CD14-positive monocyte (primary cell): ENCODE measurements at regions not wholly inside any gene's neighbourhood (a gene's known extent, or its start where the extent isn't known, plus 50 kb on each side); places are given as distances from the start of the nearest gene placed in this dataset.
"Not testable (repeated sequence)": the region's sequence is repeated elsewhere in the genome, so short reads cannot be mapped to it uniquely, and the experiment has no call there.

ENCODE experiments used
- DNase-seq, 3 donors: peaks; one replicate each; pipeline ENCODE4 v3.0.0-alpha.2; 2011 to 2022
- H2AFZ ChIP-seq: 2 replicates; pipeline ENCODE4 v1.6.0; 2012; ENCODE audit warnings: mild to moderate bottlenecking, low read depth, low read length, inconsistent platforms; ENCODE audit not compliant: insufficient read depth, poor library complexity, severe bottlenecking
- H3K27ac ChIP-seq, 2 donors: 1 replicate in 1 of 2; 2 replicates in 1 of 2; pipeline ENCODE4 v1.5.1; 2012 to 2013; ENCODE audit warnings: low read length in 2 of 2, control low read depth in 1 of 2, inconsistent platforms in 1 of 2, low read depth in 1 of 2, mild to moderate bottlenecking in 1 of 2
- H3K27me3 ChIP-seq, 2 donors: one replicate each; pipeline versions ENCODE4 v1.6.0 to v1.6.1; 2011 to 2013; ENCODE audit warnings: low read length in 2 of 2; ENCODE audit not compliant: control insufficient read depth in 2 of 2, insufficient read depth in 2 of 2
- H3K36me3 ChIP-seq, 2 donors: replicated peaks in 1 of 2; 1 replicate in 1 of 2; 2 replicates in 1 of 2; pipeline versions ENCODE4 v1.5.1 to v1.6.1; 2012 to 2013; ENCODE audit warnings: low read length in 2 of 2, control low read depth in 1 of 2, inconsistent platforms in 1 of 2, mild to moderate bottlenecking in 1 of 2; ENCODE audit not compliant: insufficient read depth in 2 of 2, control insufficient read depth in 1 of 2
- H3K4me1 ChIP-seq, 2 donors: 1 replicate in 1 of 2; 2 replicates in 1 of 2; pipeline versions ENCODE4 v1.5.1 to v1.6.1; 2012 to 2013; ENCODE audit warnings: low read length in 2 of 2, control low read depth in 1 of 2, inconsistent platforms in 1 of 2, mild to moderate bottlenecking in 1 of 2, moderate library complexity in 1 of 2; ENCODE audit not compliant: insufficient read depth in 2 of 2, control insufficient read depth in 1 of 2
- H3K4me2 ChIP-seq: replicated peaks from 2 replicates; pipeline ENCODE3; 2012; ENCODE audit warnings: low read length, moderate library complexity, mild to moderate bottlenecking; ENCODE audit not compliant: poor library complexity, severe bottlenecking; ENCODE audit errors: extremely low read depth
- H3K4me3 ChIP-seq, 3 experiments: fragments of 200-600 bp in 1 of 3; sonication (generic) in 1 of 3; replicated peaks in 1 of 3; 1 replicate in 2 of 3; 2 replicates in 1 of 3; pipeline ENCODE4 v1.5.1; 2011 to 2013; ENCODE audit warnings: low read length in 3 of 3, mild to moderate bottlenecking in 3 of 3, control low read depth in 2 of 3, low read depth in 2 of 3, inconsistent platforms in 1 of 3, moderate library complexity in 1 of 3
- H3K79me2 ChIP-seq: 2 replicates; pipeline ENCODE4 v1.6.0; 2012; ENCODE audit warnings: mild to moderate bottlenecking, control low read depth, inconsistent platforms, low read length, moderate library complexity; ENCODE audit not compliant: insufficient read depth
- H3K9ac ChIP-seq: 2 replicates; pipeline ENCODE4 v1.6.0; 2017; ENCODE audit warnings: low read length, mild to moderate bottlenecking; ENCODE audit not compliant: insufficient read depth, poor library complexity, severe bottlenecking
- H3K9me3 ChIP-seq, 2 donors: replicated peaks in 1 of 2; 1 replicate in 1 of 2; 2 replicates in 1 of 2; pipeline versions ENCODE4 v1.5.1 to v1.6.1; 2012 to 2013; ENCODE audit warnings: low read length in 2 of 2, control low read depth in 1 of 2; ENCODE audit not compliant: control insufficient read depth in 1 of 2, insufficient read depth in 1 of 2
- H4K20me1 ChIP-seq: 2 replicates; pipeline ENCODE4 v1.6.0; 2012; ENCODE audit warnings: mild to moderate bottlenecking, low read length, control low read depth, moderate library complexity; ENCODE audit not compliant: insufficient read depth
- H3K27ac Mint-ChIP-seq, 7 donors: one replicate each; pipeline ENCODE4 v1.8.0; 2020; ENCODE audit warnings: mild to moderate bottlenecking in 7 of 7, mixed read lengths in 7 of 7, moderate library complexity in 6 of 7, inconsistent platforms in 2 of 7
- H3K27me3 Mint-ChIP-seq, 3 donors: one replicate each; pipeline ENCODE4 v1.8.0; 2021 to 2022; ENCODE audit warnings: low read depth in 3 of 3, mild to moderate bottlenecking in 3 of 3, mixed read lengths in 3 of 3, moderate library complexity in 3 of 3, inconsistent platforms in 1 of 3
- H3K36me3 Mint-ChIP-seq, 2 donors: one replicate each; pipeline ENCODE4 v1.8.0; 2020; ENCODE audit warnings: mixed read lengths in 2 of 2, inconsistent platforms in 1 of 2, mild to moderate bottlenecking in 1 of 2
- H3K4me1 Mint-ChIP-seq: one replicate; pipeline ENCODE4 v1.8.0; 2020; ENCODE audit warnings: mild to moderate bottlenecking, mixed read lengths
- H3K4me3 Mint-ChIP-seq, 2 donors: one replicate each; pipeline ENCODE4 v1.8.0; 2020; ENCODE audit warnings: mild to moderate bottlenecking in 2 of 2, mixed read lengths in 2 of 2, moderate library complexity in 1 of 2
- H3K9me3 Mint-ChIP-seq, 7 donors: one replicate each; pipeline ENCODE4 v1.8.0; 2020 to 2022; ENCODE audit warnings: mixed read lengths in 7 of 7, mild to moderate bottlenecking in 6 of 7, moderate library complexity in 6 of 7, inconsistent platforms in 2 of 7
- WGBS: methylation state at CpG from one replicate; pipeline ENCODE4 v1.1.5; 2013; ENCODE audit warnings: missing lambda C conversion rate; ENCODE audit not compliant: insufficient coverage; 5-methylcytosine and 5-hydroxymethylcytosine counted together
- intact Hi-C, 2 donors: fragments of 100-400 bp; cut with micrococcal nuclease; formaldehyde crosslinking; loops; one replicate each; pipeline versions ENCODE4 v1.15.0 to v1.15.1; 2023
- TF ChIP-seq, protein P1 (sequence below): fragments of 200-600 bp; IDR thresholded peaks from one replicate; pipeline ENCODE4 v1.8.0; 2022; ENCODE audit warnings: antibody characterized with exemption, mild to moderate bottlenecking

DNA sequence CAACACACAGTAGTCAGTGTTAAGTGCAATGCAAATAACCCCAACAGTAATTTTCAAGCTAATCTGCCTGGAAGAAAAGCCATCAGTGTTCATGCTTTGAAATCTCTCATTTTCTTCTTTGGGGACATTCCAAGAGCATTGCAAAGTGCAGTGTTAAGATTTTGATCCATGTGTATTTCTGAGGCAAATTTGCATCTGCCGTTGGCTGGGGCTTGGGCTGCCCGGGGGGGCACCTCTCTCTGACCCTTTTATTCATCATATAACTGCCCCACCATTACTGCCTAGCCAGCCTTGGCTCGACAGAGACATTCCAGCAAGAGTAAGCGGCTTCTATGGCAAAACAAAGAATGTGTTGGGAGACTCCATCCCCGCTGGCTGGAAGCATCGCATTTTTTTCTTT, 483.5 kb downstream of the BRD1 start:
- DNase-seq, result no peak
- no peaks in the 10 kb centered on the region for H3K36me3 Mint-ChIP-seq
- H3K9me3 Mint-ChIP-seq, result peaks cover 0 to 6% (median 2%) of the 10 kb centered on the region in 7 donors
- no peak overlapping the region for H2AFZ ChIP-seq
- no peaks in the 10 kb centered on the region for H4K20me1 ChIP-seq
- intact Hi-C loops, result no loop called here
- no peaks in the 10 kb centered on the region for H3K27me3 ChIP-seq
- no peaks in the 10 kb centered on the region for H3K79me2 ChIP-seq
- TF ChIP-seq, protein P1, sequence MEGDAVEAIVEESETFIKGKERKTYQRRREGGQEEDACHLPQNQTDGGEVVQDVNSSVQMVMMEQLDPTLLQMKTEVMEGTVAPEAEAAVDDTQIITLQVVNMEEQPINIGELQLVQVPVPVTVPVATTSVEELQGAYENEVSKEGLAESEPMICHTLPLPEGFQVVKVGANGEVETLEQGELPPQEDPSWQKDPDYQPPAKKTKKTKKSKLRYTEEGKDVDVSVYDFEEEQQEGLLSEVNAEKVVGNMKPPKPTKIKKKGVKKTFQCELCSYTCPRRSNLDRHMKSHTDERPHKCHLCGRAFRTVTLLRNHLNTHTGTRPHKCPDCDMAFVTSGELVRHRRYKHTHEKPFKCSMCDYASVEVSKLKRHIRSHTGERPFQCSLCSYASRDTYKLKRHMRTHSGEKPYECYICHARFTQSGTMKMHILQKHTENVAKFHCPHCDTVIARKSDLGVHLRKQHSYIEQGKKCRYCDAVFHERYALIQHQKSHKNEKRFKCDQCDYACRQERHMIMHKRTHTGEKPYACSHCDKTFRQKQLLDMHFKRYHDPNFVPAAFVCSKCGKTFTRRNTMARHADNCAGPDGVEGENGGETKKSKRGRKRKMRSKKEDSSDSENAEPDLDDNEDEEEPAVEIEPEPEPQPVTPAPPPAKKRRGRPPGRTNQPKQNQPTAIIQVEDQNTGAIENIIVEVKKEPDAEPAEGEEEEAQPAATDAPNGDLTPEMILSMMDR, result no peak
- H3K4me1 ChIP-seq, result no peaks in the 10 kb centered on the region
- no peak overlapping the region for H3K4me2 ChIP-seq
- no peak overlapping the region for H3K4me3 ChIP-seq
- no peak overlapping the region for H3K27ac ChIP-seq
- H3K36me3 ChIP-seq, result no peaks in the 10 kb centered on the region
- no peaks in the 10 kb centered on the region for H3K9me3 ChIP-seq
- H3K4me3 Mint-ChIP-seq, result no peak overlapping the region
- H3K27ac Mint-ChIP-seq, result no peak overlapping the region
- H3K9ac ChIP-seq, result no peak overlapping the region
- H3K27me3 Mint-ChIP-seq, result peaks cover 4 to 8% (median 7%) of the 10 kb centered on the region in 3 donors
- no CpG with 5 or more reads among the region's 6 CpGs for WGBS
- no peaks in the 10 kb centered on the region for H3K4me1 Mint-ChIP-seq

DNA sequence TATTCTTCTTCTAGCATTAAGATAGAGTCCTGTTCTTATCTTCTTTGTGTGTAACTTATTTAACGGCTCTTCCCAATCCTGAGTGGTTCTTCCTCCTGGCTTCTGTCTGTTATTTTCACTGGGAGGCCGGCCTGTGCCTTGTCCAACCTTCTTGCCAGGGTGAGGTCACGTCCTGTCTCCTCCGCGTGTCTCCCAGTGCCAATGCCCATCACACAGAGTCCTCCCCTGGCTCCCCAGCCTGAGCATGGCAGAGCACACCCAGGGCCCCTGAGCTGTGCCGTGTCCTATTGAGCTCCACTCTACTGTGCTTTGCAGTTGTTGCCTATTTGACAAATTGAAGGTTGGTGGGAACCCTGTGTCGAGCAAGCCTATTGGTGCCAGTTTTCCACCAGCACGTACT, 487.3 kb downstream of the BRD1 start:
- Mint-ChIP-seq H3K36me3 (no peaks in the 10 kb centered on the region), H3K4me1 (no peaks in the 10 kb centered on the region), H3K4me3 (no peak overlapping the region), H3K9me3 (peaks cover 0 to 6% (median 2%) of the 10 kb centered on the region in 7 donors), H3K27ac (no peak overlapping the region), H3K27me3 (peaks cover 3 to 7% (median 6%) of the 10 kb centered on the region in 3 donors)
- H3K9ac ChIP-seq, result no peak overlapping the region
- H3K27me3 ChIP-seq, result no peaks in the 10 kb centered on the region
- H3K4me3 ChIP-seq, result no peak overlapping the region
- DNase-seq, result no peak
- no peaks in the 10 kb centered on the region for H3K4me1 ChIP-seq
- no peak overlapping the region for H2AFZ ChIP-seq
- H3K27ac ChIP-seq, result no peak overlapping the region
- no peaks in the 10 kb centered on the region for H4K20me1 ChIP-seq
- H3K36me3 ChIP-seq, result no peaks in the 10 kb centered on the region
- TF ChIP-seq, protein P1, result no peak
- H3K9me3 ChIP-seq, result no peaks in the 10 kb centered on the region
- 98% methylated on average over 6 of the region's 8 CpGs for WGBS
- intact Hi-C loops, result no loop called here
- H3K79me2 ChIP-seq, result no peaks in the 10 kb centered on the region
- H3K4me2 ChIP-seq, result no peak overlapping the region

GRCh38 chr22:49336483-49336882, 491.2 kb downstream of the BRD1 start:
- H3K27me3 Mint-ChIP-seq, H3K9me3 Mint-ChIP-seq, H3K79me2 ChIP-seq, H3K9ac ChIP-seq, H3K36me3 Mint-ChIP-seq, H3K4me3 ChIP-seq, H3K4me1 ChIP-seq, H3K4me2 ChIP-seq, H2AFZ ChIP-seq, H3K4me1 Mint-ChIP-seq, H3K27me3 ChIP-seq, H3K36me3 ChIP-seq, H3K4me3 Mint-ChIP-seq, H4K20me1 ChIP-seq, DNase-seq, H3K27ac ChIP-seq, intact Hi-C loops, H3K27ac Mint-ChIP-seq, H3K9me3 ChIP-seq: not testable (repeated sequence)
- 82% methylated on average over 2 of the region's 10 CpGs for WGBS
